Neuron (in vitro differentiated cells): ENCODE measurements at regions not wholly inside any gene's neighbourhood (a gene's known extent, or its start where the extent isn't known, plus 50 kb on each side); places are given as distances from the start of the nearest gene placed in this dataset.

ENCODE experiments used
- H2AFZ ChIP-seq: one replicate; pipeline ENCODE4 v1.6.1; 2013; ENCODE audit warnings: low read depth, mild to moderate bottlenecking, inconsistent platforms, low read length, moderate library complexity
- H3K27me3 ChIP-seq: one replicate; pipeline ENCODE4 v1.6.1; 2013; ENCODE audit warnings: low read length; ENCODE audit not compliant: insufficient read depth
- H3K36me3 ChIP-seq: one replicate; pipeline ENCODE4 v1.6.1; 2013; ENCODE audit warnings: low read length; ENCODE audit not compliant: insufficient read depth
- H3K4me1 ChIP-seq: one replicate; pipeline ENCODE4 v1.6.1; 2013; ENCODE audit warnings: low read length; ENCODE audit not compliant: insufficient read depth
- H3K4me3 ChIP-seq: 2 replicates; pipeline ENCODE4 v1.5.1; 2013; ENCODE audit warnings: mild to moderate bottlenecking, low read length, moderate library complexity
- H3K9me3 ChIP-seq: one replicate; pipeline ENCODE4 v1.6.1; 2013; ENCODE audit warnings: low read length

GRCh38 chr17:5942687-5943086 is 127.5 kb upstream of the WSCD1 start:
- Histone ChIP-seq H3K27me3 (no peaks in the 10 kb centered on the region), H3K36me3 (no peaks in the 10 kb centered on the region), H3K4me3 (no peak overlapping the region), H3K4me1 (no peaks in the 10 kb centered on the region), H2AFZ (no peak overlapping the region), H3K9me3 (no peaks in the 10 kb centered on the region)

- Histone ChIP-seq H3K4me3 (no peak overlapping the region), H3K9me3 (no peaks in the 10 kb centered on the region), H2AFZ (no peak overlapping the region), H3K36me3 (no peaks in the 10 kb centered on the region), H3K4me1 (no peaks in the 10 kb centered on the region), H3K27me3 (no peaks in the 10 kb centered on the region)
These were observed 126.9 kb upstream of the WSCD1 start for GRCh38 chr17:5943232-5943631.

GRCh38 chr17:5943982-5944381 is 126.2 kb upstream of the WSCD1 start:
- Histone ChIP-seq H3K36me3 (no peaks in the 10 kb centered on the region), H3K27me3 (no peaks in the 10 kb centered on the region), H2AFZ (no peak overlapping the region)

GRCh38 chr17:5947701-5948180 is 122.4 kb upstream of the WSCD1 start:
- no peak overlapping the region for H3K4me3 ChIP-seq
- H3K36me3 ChIP-seq: no peaks in the 10 kb centered on the region
- H3K4me1 ChIP-seq: no peaks in the 10 kb centered on the region
- no peaks in the 10 kb centered on the region for H3K9me3 ChIP-seq
- no peak overlapping the region for H2AFZ ChIP-seq
- no peaks in the 10 kb centered on the region for H3K27me3 ChIP-seq

More at GRCh38 chr17:5943982-5944381, 126.2 kb upstream of the WSCD1 start:
- H3K4me3 ChIP-seq: no peak overlapping the region
- H3K4me1 ChIP-seq: no peaks in the 10 kb centered on the region
- no peaks in the 10 kb centered on the region for H3K9me3 ChIP-seq

GRCh38 chr17:5948811-5949210 is 121.4 kb upstream of the WSCD1 start:
- no peak overlapping the region for H3K4me3 ChIP-seq
- no peaks in the 10 kb centered on the region for H3K27me3 ChIP-seq

GRCh38 chr17:5950878-5951277 is 119.3 kb upstream of the WSCD1 start:
- Histone ChIP-seq H3K4me3 (no peak overlapping the region), H3K36me3 (no peaks in the 10 kb centered on the region), H2AFZ (no peak overlapping the region), H3K27me3 (no peaks in the 10 kb centered on the region), H3K9me3 (no peaks in the 10 kb centered on the region), H3K4me1 (no peaks in the 10 kb centered on the region)

More at GRCh38 chr17:5948811-5949210, 121.4 kb upstream of the WSCD1 start:
- no peak overlapping the region for H2AFZ ChIP-seq
- no peaks in the 10 kb centered on the region for H3K9me3 ChIP-seq
- no peaks in the 10 kb centered on the region for H3K4me1 ChIP-seq
- no peaks in the 10 kb centered on the region for H3K36me3 ChIP-seq

- no peaks in the 10 kb centered on the region for H3K9me3 ChIP-seq
These were observed 118.3 kb upstream of the WSCD1 start for GRCh38 chr17:5951912-5952311.

GRCh38 chr17:5952518-5952917 is 117.7 kb upstream of the WSCD1 start:
- Histone ChIP-seq H3K9me3 (no peaks in the 10 kb centered on the region), H2AFZ (no peak overlapping the region), H3K36me3 (no peaks in the 10 kb centered on the region), H3K4me1 (no peaks in the 10 kb centered on the region), H3K27me3 (no peaks in the 10 kb centered on the region), H3K4me3 (no peak overlapping the region)

More at GRCh38 chr17:5951912-5952311, 118.3 kb upstream of the WSCD1 start:
- no peaks in the 10 kb centered on the region for H3K4me1 ChIP-seq
- H3K36me3 ChIP-seq: no peaks in the 10 kb centered on the region
- H3K4me3 ChIP-seq: no peak overlapping the region
- no peak overlapping the region for H2AFZ ChIP-seq
- no peaks in the 10 kb centered on the region for H3K27me3 ChIP-seq

GRCh38 chr17:5955764-5956163 is 114.4 kb upstream of the WSCD1 start:
- no peaks in the 10 kb centered on the region for H3K36me3 ChIP-seq
- H3K9me3 ChIP-seq: no peaks in the 10 kb centered on the region
- no peaks in the 10 kb centered on the region for H3K4me1 ChIP-seq
- no peak overlapping the region for H2AFZ ChIP-seq
- H3K27me3 ChIP-seq: no peaks in the 10 kb centered on the region
- H3K4me3 ChIP-seq: no peak overlapping the region

- Histone ChIP-seq H3K9me3 (no peaks in the 10 kb centered on the region), H3K4me3 (no peak overlapping the region), H3K36me3 (no peaks in the 10 kb centered on the region), H3K27me3 (no peaks in the 10 kb centered on the region), H2AFZ (no peak overlapping the region), H3K4me1 (no peaks in the 10 kb centered on the region)
These were observed 111.3 kb upstream of the WSCD1 start for GRCh38 chr17:5958850-5959249.

GRCh38 chr17:5962371-5962770 is 107.8 kb upstream of the WSCD1 start:
- Histone ChIP-seq H3K4me3 (no peak overlapping the region), H2AFZ (no peak overlapping the region), H3K36me3 (no peaks in the 10 kb centered on the region), H3K4me1 (no peaks in the 10 kb centered on the region), H3K27me3 (no peaks in the 10 kb centered on the region), H3K9me3 (no peaks in the 10 kb centered on the region)

GRCh38 chr17:5971969-5972368 is 98.2 kb upstream of the WSCD1 start:
- Histone ChIP-seq H3K27me3 (no peaks in the 10 kb centered on the region), H3K4me3 (no peak overlapping the region), H3K36me3 (no peaks in the 10 kb centered on the region), H3K4me1 (no peaks in the 10 kb centered on the region), H2AFZ (no peak overlapping the region), H3K9me3 (no peaks in the 10 kb centered on the region)

GRCh38 chr17:5973410-5973809 is 96.8 kb upstream of the WSCD1 start:
- H3K27me3 ChIP-seq: no peaks in the 10 kb centered on the region
- no peaks in the 10 kb centered on the region for H3K9me3 ChIP-seq
- no peaks in the 10 kb centered on the region for H3K4me1 ChIP-seq
- no peak overlapping the region for H2AFZ ChIP-seq
- H3K36me3 ChIP-seq: no peaks in the 10 kb centered on the region
- no peak overlapping the region for H3K4me3 ChIP-seq

GRCh38 chr17:5975661-5976060 is 94.5 kb upstream of the WSCD1 start:
- Histone ChIP-seq H3K9me3 (no peaks in the 10 kb centered on the region), H3K36me3 (no peaks in the 10 kb centered on the region), H3K4me3 (no peak overlapping the region), H3K4me1 (no peaks in the 10 kb centered on the region), H3K27me3 (no peaks in the 10 kb centered on the region), H2AFZ (no peak overlapping the region)
